GM10266 (cell line): ENCODE measurements at regions not wholly inside any gene's neighbourhood (a gene's known extent, or its start where the extent isn't known, plus 50 kb on each side); places are given as distances from the start of the nearest gene placed in this dataset.
"Not testable (repeated sequence)": the region's sequence is repeated elsewhere in the genome, so short reads cannot be mapped to it uniquely, and the experiment has no call there.

Experiments
- DNase-seq: peaks from one replicate; pipeline ENCODE4 v3.0.0; 2012; ENCODE audit errors: extremely low spot score
- CTCF ChIP-seq: IDR thresholded peaks from 2 replicates; pipeline ENCODE4 v1.5.1; 2012; ENCODE audit warnings: mild to moderate bottlenecking, low read depth; ENCODE audit not compliant: control insufficient read depth, insufficient read depth; ENCODE audit errors: missing control alignments

DNA sequence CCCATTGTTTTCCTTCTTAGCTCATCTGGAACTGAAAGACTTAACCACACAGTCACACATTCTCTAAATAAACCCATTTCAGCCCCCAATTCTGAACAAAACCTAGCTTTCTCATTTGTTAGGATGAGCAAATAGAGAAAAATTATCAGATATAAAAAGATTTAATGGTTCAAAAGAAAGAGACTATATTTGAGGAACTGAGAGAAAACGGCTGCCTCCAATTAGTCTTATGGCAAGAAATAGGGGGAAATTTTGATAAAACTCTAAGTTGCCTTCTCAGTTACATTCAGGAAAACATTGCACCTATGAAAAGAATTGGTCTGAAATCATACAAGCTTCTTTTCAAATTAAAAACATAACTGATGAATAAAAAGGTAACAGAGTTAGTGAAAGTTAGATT is 63.7 kb upstream of the ALDH1B1 start:
- DNase-seq = no peak
- no peak for TF ChIP-seq CTCF

DNA sequence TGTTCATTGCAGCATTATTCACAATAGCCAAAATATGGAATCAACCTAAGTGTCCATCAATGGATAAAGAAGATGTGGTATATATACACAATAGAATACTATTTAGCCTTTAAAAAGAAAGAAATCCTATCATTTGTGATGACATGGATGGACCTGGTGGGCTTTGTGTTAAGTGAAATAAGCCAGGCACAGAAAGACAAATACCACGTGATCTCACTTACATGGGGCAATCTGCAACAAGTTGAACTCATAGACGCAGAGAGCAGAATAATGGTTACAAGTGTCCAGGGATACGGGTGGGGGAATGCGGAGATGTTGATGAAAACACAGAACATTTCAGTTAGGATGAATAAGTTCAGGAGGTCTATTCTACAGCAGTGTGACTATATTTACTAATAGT is 66.4 kb upstream of the ALDH1B1 start:
- DNase-seq = no peak
- no peak for TF ChIP-seq CTCF

GRCh38 chr9:38324213-38324612 is 68.3 kb upstream of the ALDH1B1 start:
- not testable (repeated sequence) for DNase-seq

- DNase-seq = no peak
- no peak for TF ChIP-seq CTCF
Measured at GRCh38 chr9:38322937-38323336, 69.6 kb upstream of the ALDH1B1 start.

- no peak for TF ChIP-seq CTCF
- DNase-seq = no peak
Measured at GRCh38 chr9:38319496-38320173, 72.9 kb upstream of the ALDH1B1 start.

DNA sequence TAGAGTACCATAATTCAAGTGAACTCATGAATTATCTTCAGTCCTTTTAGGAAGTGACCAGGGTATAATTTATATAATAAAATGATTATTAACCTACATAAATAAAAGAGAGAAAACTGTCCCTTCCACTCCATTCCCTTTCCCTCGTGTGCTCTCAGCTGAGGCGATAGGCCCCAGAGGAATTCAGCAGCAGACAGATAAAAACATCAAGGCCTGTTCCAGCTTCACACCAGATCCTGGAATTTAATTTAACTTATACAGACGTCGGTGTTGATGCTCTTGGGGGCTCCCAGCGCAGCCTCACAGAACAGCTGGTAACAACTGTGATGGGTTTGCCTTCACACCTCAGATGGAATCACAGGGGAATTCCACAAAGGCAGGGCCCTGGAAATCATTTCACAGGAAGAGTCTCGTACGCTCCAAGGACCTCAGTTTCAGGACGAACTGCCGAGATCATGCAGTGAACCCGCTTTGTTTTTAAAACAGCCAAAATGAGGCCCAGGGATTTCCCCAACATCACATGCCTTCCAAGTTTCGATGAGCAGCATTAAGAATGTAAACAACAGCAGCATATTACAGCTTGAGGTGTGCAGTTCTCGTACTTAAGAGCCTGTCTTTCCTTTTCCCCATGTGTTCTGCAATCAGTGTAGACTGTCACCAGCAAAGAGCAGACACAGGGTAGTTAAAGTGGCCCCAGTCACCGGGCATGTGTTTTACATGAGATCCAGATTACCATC is 73.6 kb upstream of the ALDH1B1 start:
- DNase-seq = peak; percentile 70
- TF ChIP-seq CTCF = no peak

GRCh38 chr9:38316166-38316780 is 76.2 kb upstream of the ALDH1B1 start:
- no peak for DNase-seq
- TF ChIP-seq CTCF = no peak
